Activated T-cell treated with anti-CD3 and anti-CD28 coated beads for 48 hours (primary cell): ENCODE measurements at regions not wholly inside any gene's neighbourhood (a gene's known extent, or its start where the extent isn't known, plus 50 kb on each side); places are given as distances from the start of the nearest gene placed in this dataset.

Experiments used
- DNase-seq: peaks from one replicate; pipeline ENCODE4 v3.0.0-alpha.2; 2020; ENCODE audit warnings: low read depth

GRCh38 chr1:82215056-82215852 is 414.5 kb downstream of the ADGRL2 start:
- no peak for DNase-seq

DNA sequence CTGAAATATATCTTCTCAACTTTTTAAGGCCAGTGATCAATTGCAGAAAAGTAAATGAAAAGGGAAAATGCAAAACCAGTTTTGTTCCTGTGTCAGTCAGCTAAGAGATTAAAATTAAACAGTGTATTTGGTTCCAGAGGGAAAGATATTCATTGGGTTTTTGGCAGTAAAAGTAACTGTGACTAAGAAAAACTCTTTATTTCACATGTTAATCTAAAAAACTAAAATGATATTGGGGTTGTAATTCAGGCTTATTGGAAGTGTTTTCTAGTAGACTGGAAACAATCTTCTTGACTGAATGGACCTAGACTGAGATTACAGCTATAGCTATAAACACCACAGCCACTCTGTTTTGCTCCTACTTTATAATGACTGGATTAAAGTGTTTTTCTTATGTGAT is 413.9 kb downstream of the ADGRL2 start:
- no peak for DNase-seq

- DNase-seq: no peak
Observed at GRCh38 chr1:82197606-82198005, 396.9 kb downstream of the ADGRL2 start.

DNA sequence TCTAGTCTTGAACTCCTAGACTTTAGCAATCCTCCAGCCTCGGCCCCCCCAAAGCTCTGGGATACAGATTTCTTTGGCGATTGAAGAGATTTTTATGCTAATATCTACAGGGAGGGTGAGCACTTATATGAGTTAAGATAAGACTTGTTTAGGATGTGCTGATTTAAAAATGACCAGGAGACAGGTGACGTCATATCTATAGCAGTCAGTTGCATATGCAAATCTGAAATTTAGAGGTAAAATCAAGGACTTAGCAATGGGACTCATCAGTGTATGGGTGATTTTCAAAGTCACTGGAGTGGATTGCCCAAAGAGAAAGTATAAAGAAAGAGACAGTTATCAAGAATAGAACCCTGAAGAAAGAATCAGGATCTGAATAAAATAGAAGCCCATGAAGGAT is 394.5 kb downstream of the ADGRL2 start:
- no peak for DNase-seq

- DNase-seq: no peak
Observed at GRCh38 chr1:82185084-82185483, 384.4 kb downstream of the ADGRL2 start.

- DNase-seq: no peak
Observed at GRCh38 chr1:82181846-82182245, 381.1 kb downstream of the ADGRL2 start.

DNA sequence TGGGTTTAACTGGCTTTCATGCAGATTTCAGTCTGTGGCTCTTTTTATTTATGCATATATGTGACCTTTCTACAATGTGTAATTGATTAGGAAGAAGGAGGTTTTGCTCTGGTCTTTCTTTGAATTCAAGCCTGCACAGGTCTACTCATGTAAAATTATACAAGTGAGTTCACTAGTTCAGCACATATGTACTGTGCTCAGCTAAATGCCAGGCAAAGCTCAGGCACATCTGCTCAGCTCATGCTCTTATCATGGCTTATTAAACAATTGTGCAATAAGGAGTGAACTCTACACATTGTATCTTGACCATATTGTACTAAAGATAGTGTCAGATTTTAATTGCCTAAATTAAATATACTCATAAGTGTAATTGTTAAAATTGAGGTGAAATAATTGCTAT is 378.4 kb downstream of the ADGRL2 start:
- no peak for DNase-seq

- no peak for DNase-seq
Observed at GRCh38 chr1:82177192-82177591, 376.5 kb downstream of the ADGRL2 start.

- DNase-seq: no peak
Observed at GRCh38 chr1:82171955-82172354, 371.2 kb downstream of the ADGRL2 start.

- no peak for DNase-seq
Observed at GRCh38 chr1:82168482-82168881, 367.7 kb downstream of the ADGRL2 start.

GRCh38 chr1:82165304-82165703 is 364.6 kb downstream of the ADGRL2 start:
- no peak for DNase-seq

DNA sequence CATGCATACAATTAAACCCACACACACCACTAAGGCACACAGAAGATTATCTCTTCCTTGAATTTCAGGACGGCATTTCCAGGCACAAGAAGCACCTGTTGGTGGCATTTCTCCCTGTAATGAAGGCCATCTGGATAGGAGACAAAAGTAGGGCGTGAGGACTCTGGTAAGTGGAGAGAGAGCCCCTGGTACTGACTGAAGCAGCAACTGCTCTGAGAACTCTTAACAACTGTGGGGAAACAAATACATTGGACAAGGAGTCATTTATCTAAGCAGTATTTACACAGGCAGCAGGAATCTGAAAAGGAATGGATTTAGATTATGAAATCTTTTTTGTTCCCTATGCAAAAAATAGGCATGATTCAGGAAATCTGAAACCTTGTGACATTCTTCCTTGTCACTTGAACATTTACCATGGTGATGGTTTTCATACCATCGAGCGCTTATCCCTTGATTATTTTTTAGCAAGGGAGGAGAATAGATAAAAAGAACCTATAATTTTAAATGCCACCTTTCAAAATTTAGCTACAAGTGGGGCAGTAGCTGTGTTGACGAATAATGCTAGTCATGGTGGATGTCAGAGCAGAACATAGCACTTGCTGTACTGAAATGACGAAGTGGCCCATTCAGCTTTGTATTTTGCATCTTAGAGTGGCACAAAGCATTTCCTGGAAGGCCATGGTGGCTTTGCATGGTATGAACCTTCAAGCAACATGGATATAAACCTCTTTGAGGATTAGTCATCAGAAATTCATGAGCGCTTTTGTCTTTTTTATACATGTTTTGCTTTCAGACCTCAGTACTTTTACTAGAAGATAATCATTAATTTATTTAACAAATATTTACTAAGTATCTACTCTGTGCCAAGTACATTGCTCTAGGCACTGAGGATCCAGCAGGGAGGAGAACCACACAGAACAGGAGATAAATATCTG is 362.0 kb downstream of the ADGRL2 start:
- no peak for DNase-seq

- no peak for DNase-seq
Observed at GRCh38 chr1:82161700-82162141, 361.0 kb downstream of the ADGRL2 start.

GRCh38 chr1:82160903-82161302 is 360.2 kb downstream of the ADGRL2 start:
- DNase-seq: no peak

GRCh38 chr1:82160036-82160435 is 359.3 kb downstream of the ADGRL2 start:
- DNase-seq: no peak

- no peak for DNase-seq
Observed at GRCh38 chr1:82158981-82159380, 358.2 kb downstream of the ADGRL2 start.

- no peak for DNase-seq
Observed at GRCh38 chr1:82154219-82154970, 353.7 kb downstream of the ADGRL2 start.

GRCh38 chr1:82153752-82154151 is 353.0 kb downstream of the ADGRL2 start:
- no peak for DNase-seq

DNA sequence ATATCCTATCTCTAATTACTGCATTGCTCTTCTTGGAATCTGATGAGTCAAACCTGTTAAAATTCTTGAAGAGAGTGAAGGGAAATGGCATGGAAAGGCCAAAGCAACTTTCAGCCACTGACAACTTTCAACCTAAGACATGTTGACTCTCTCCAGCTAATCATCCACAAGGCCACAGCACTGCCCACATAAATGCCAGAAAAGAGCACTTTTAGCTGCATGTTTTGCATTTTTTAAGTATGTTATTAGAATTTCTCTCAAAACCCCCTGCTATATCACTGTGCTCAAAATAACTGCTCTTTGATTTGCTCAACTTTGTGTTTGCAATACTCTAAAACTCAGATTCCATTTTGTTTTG is 352.5 kb downstream of the ADGRL2 start:
- no peak for DNase-seq

GRCh38 chr1:82152356-82153271 is 351.9 kb downstream of the ADGRL2 start:
- DNase-seq: no peak

- no peak for DNase-seq
Observed at GRCh38 chr1:82145656-82146055, 344.9 kb downstream of the ADGRL2 start.
